ENCODE measurements at regions not wholly inside any gene's neighbourhood (a gene's known extent, or its start where the extent isn't known, plus 50 kb on each side); places are given as distances from the start of the nearest gene placed in this dataset.

GRCh38 chr12:24116548-24116947 is 167.1 kb upstream of the SOX5 start:
- DNase-seq (ENCODE audit: low read depth in 4 of 4, low spot score in 3 of 4): no peak

- no peak for DNase-seq (ENCODE audit: low read depth in 4 of 4, low spot score in 3 of 4)
These were observed 164.2 kb upstream of the SOX5 start for GRCh38 chr12:24113701-24114100.

GRCh38 chr12:24111616-24112015 is 162.1 kb upstream of the SOX5 start:
- no peak for DNase-seq (ENCODE audit: low read depth in 4 of 4, low spot score in 3 of 4)

GRCh38 chr12:24111086-24111485 is 161.6 kb upstream of the SOX5 start:
- DNase-seq (ENCODE audit: low read depth in 4 of 4, low spot score in 3 of 4): no peak

- DNase-seq (ENCODE audit: low read depth in 4 of 4, low spot score in 3 of 4): no peak
These were observed 160.0 kb upstream of the SOX5 start for GRCh38 chr12:24109381-24110039.

- DNase-seq (ENCODE audit: low read depth in 4 of 4, low spot score in 3 of 4): no peak
These were observed 153.2 kb upstream of the SOX5 start for GRCh38 chr12:24102676-24103075.

- peak in 1 of 4 donors; percentile 10 for DNase-seq (ENCODE audit: low read depth in 4 of 4, low spot score in 3 of 4)
These were observed 150.1 kb upstream of the SOX5 start for GRCh38 chr12:24099576-24099975.

GRCh38 chr12:24095245-24095644 is 145.8 kb upstream of the SOX5 start:
- DNase-seq (ENCODE audit: low read depth in 4 of 4, low spot score in 3 of 4): no peak

- DNase-seq (ENCODE audit: low read depth in 4 of 4, low spot score in 3 of 4): no peak
These were observed 140.0 kb upstream of the SOX5 start for GRCh38 chr12:24089510-24089890.

GRCh38 chr12:24088751-24089509 is 139.5 kb upstream of the SOX5 start:
- no peak for DNase-seq (ENCODE audit: low read depth in 4 of 4, low spot score in 3 of 4)

- DNase-seq (ENCODE audit: low read depth in 4 of 4, low spot score in 3 of 4): no peak
These were observed 137.8 kb upstream of the SOX5 start for GRCh38 chr12:24087294-24087693.

GRCh38 chr12:24084800-24085199 is 135.3 kb upstream of the SOX5 start:
- no peak for DNase-seq (ENCODE audit: low read depth in 4 of 4, low spot score in 3 of 4)

- DNase-seq (ENCODE audit: low read depth in 4 of 4, low spot score in 3 of 4): no peak
These were observed 134.4 kb upstream of the SOX5 start for GRCh38 chr12:24083838-24084237.

- no peak for DNase-seq (ENCODE audit: low read depth in 4 of 4, low spot score in 3 of 4)
These were observed 132.1 kb upstream of the SOX5 start for GRCh38 chr12:24081606-24082005.

GRCh38 chr12:24081092-24081529 is 131.6 kb upstream of the SOX5 start:
- DNase-seq (ENCODE audit: low read depth in 4 of 4, low spot score in 3 of 4): no peak

- no peak for DNase-seq (ENCODE audit: low read depth in 4 of 4, low spot score in 3 of 4)
These were observed 131.0 kb upstream of the SOX5 start for GRCh38 chr12:24080465-24080864.

GRCh38 chr12:24079083-24079482 is 129.6 kb upstream of the SOX5 start:
- no peak for DNase-seq (ENCODE audit: low read depth in 4 of 4, low spot score in 3 of 4)

GRCh38 chr12:24078318-24078765 is 128.9 kb upstream of the SOX5 start:
- DNase-seq (ENCODE audit: low read depth in 4 of 4, low spot score in 3 of 4): no peak

GRCh38 chr12:24077161-24077560 is 127.7 kb upstream of the SOX5 start:
- DNase-seq (ENCODE audit: low read depth in 4 of 4, low spot score in 3 of 4): no peak

GRCh38 chr12:24075650-24076049 is 126.2 kb upstream of the SOX5 start:
- no peak for DNase-seq (ENCODE audit: low read depth in 4 of 4, low spot score in 3 of 4)

GRCh38 chr12:24073170-24073810 is 123.8 kb upstream of the SOX5 start:
- DNase-seq (ENCODE audit: low read depth in 4 of 4, low spot score in 3 of 4): no peak

GRCh38 chr12:24072302-24072701 is 122.8 kb upstream of the SOX5 start:
- no peak for DNase-seq (ENCODE audit: low read depth in 4 of 4, low spot score in 3 of 4)

All from left renal pelvis (tissue), 4 donors.